AG09309 (cell line): ENCODE measurements at regions not wholly inside any gene's neighbourhood (a gene's known extent, or its start where the extent isn't known, plus 50 kb on each side); places are given as distances from the start of the nearest gene placed in this dataset.

ENCODE experiments used
- DNase-seq: peaks from one replicate; pipeline ENCODE4 v3.0.0-alpha.2; 2010; ENCODE audit warnings: low read depth
- H3K4me3 ChIP-seq: 2 replicates; pipeline ENCODE4 v1.5.1; 2011; ENCODE audit warnings: mild to moderate bottlenecking, low read depth, low read length, moderate library complexity; ENCODE audit not compliant: control insufficient read depth
- TF ChIP-seq, protein P1 (sequence below): IDR thresholded peaks from 2 replicates; pipeline ENCODE4 v1.5.1; 2011; ENCODE audit warnings: mild to moderate bottlenecking, low read depth, low read length, inconsistent platforms; ENCODE audit not compliant: insufficient read depth, control insufficient read depth; ENCODE audit errors: missing control alignments

DNA sequence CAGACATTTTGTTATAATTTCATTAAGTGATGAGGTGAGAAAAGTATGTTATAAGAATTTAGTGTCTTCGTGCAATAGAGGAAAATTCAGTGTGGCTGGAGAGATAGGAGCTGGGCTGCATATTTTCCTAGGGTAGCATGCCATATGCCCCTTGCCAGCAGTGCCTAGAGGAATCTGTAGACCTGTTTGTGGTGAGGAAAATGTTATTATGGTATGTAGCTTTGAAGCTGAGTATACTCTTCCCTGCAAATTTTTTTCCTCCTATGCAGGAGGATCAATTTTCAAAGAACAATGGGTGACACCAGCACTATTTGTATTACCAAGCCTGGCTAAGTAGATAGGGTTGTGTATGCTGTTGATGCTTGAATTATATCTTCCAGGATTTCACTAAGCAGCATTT is 200.6 kb downstream of the EDEM1 start:
- no peak overlapping the region for H3K4me3 ChIP-seq
- DNase-seq = no peak
- TF ChIP-seq, protein P1, sequence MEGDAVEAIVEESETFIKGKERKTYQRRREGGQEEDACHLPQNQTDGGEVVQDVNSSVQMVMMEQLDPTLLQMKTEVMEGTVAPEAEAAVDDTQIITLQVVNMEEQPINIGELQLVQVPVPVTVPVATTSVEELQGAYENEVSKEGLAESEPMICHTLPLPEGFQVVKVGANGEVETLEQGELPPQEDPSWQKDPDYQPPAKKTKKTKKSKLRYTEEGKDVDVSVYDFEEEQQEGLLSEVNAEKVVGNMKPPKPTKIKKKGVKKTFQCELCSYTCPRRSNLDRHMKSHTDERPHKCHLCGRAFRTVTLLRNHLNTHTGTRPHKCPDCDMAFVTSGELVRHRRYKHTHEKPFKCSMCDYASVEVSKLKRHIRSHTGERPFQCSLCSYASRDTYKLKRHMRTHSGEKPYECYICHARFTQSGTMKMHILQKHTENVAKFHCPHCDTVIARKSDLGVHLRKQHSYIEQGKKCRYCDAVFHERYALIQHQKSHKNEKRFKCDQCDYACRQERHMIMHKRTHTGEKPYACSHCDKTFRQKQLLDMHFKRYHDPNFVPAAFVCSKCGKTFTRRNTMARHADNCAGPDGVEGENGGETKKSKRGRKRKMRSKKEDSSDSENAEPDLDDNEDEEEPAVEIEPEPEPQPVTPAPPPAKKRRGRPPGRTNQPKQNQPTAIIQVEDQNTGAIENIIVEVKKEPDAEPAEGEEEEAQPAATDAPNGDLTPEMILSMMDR = no peak

DNA sequence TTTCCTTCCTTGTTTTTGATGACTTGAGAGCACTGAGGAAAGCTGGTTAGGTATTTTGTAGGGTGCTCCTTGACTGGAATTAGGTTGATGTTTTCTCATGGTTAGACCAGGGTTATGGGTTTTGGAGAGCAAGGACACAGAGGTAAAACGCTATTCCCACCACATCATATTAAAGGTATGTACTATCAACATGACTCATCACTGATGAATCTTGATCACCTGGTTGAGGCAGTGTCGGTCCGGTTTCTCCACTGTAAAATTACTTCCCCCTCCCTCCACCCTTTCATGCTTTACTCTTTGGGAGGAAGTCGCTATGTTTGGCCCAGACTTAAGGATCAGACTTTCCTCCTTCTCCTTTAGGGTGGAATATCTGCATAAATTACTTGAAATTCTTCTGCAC is 201.6 kb downstream of the EDEM1 start:
- no peak for DNase-seq
- H3K4me3 ChIP-seq = no peak overlapping the region
- TF ChIP-seq, protein P1 = no peak

DNA sequence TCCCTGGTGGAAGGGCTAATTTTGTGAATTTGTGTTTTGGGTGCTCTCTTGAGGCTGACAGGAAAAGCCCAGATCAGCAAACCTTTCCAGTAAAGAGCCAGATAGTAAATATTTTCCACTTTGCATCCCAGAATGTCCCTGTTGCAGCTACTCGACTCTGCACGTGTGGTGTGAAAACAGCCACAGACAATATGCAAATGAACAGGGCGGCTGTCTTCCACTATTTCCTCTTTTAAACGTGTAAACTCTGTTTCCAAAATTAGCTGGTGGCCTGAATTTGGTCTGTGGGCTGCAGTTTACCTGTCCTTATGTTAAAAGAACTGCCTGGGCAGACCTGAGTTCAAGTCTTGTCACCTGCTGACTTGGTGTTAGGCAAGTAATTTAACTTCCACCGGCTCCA is 202.7 kb downstream of the EDEM1 start:
- DNase-seq = no peak
- TF ChIP-seq, protein P1 = no peak
- no peak overlapping the region for H3K4me3 ChIP-seq

DNA sequence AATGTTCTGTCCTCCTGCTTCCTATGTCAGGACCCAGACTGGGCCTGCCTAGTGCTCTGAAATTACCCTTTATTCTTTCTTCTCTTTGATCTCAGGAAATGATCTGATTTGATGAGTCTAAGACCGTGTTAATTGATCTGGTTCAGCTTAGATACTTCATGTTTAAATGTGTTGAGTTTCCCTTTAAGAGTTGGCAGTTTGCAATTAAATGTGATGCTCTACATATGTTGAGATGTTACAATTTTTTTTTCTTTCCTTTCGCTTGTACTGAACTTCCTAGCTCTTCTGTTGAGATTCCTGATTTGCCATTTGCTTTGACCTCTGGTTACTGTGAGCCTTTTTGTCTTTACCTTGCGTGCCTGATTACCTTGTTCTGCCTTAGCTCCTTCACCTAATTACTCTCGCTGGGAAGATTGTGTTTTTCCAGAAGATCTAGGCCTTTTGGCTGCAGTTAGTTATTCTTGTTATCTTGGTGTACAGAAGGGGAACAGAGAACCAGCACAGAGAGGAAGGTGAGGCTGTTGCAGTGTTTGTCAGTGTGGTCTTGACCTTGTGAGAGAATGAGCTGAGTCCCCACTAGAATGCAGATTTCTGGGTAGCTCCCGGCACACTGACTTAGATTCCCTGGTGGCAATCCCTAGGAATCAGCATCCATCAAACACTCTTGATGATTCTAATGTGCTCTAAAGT is 203.6 kb downstream of the EDEM1 start:
- no peak for DNase-seq
- TF ChIP-seq, protein P1 = no peak
- H3K4me3 ChIP-seq = no peak overlapping the region

DNA sequence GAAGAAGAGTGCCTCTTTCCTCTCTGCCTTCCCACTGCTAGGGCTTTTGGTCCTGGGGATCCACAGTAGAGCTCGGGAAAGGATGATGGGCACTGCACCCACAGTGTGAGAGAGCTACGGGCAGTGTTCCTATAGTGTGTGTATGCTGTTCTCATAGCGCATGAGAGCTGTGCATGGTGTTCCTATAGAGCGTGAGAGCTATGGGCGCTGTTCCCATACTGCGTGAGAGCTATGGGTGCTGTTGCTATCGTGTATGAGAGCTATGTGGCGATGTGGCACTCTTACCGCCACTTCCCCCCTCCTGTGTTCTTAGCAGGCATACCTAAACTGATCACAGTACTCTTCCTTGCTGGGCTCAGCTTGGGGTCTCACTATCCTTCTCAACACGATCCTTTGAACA is 213.5 kb downstream of the EDEM1 start:
- TF ChIP-seq, protein P1 = no peak
- no peak for DNase-seq
- H3K4me3 ChIP-seq = no peak overlapping the region

DNA sequence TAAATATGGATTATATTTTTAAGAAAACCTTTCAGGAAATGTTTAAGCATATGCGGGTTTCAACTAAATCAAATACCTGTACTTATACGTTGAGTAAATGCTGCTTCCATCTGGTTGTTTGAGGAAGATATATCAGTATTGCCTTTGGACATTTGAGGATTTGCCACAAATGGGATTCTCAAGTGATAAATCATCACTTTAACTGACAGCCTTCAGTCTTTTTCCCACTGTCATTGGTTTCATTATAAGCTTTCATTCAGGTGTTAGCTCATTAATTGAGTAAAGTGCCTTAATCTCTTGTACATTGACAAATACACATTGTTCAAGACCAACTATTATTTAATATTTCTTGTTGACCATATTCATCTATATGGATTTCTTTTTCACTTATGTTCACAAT is 217.2 kb downstream of the EDEM1 start:
- TF ChIP-seq, protein P1 = no peak
- no peak for DNase-seq
- H3K4me3 ChIP-seq = no peak overlapping the region
